ENCODE measurements at regions not wholly inside any gene's neighbourhood (a gene's known extent, or its start where the extent isn't known, plus 50 kb on each side); places are given as distances from the start of the nearest gene placed in this dataset.
"Not testable (repeated sequence)": the region's sequence is repeated elsewhere in the genome, so short reads cannot be mapped to it uniquely, and the experiment has no call there.

GRCh38 chr14:83535444-83535843, 1994.5 kb upstream of the FLRT2 start:
- DNase-seq: no peak

DNA sequence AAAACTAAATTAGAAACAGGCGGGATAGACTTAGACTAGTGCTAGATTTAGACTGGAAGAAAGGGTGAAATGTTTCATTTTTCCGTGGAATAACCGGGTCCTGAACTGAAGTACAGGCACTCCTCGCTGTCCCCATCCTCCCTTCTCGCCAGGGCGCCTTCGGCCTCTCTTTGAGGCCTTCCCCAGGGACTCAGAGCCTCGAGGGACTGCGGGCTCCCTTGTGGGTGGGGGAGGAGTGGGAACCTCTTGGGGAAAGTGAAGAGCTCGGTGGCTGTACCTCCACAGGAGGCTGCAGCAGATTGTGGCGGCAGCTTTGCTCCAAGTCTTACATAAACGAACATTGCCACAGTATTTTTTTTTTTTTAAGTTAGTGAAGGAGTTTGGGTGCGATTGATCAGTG, 1988.8 kb upstream of the FLRT2 start:
- DNase-seq: no peak

DNA sequence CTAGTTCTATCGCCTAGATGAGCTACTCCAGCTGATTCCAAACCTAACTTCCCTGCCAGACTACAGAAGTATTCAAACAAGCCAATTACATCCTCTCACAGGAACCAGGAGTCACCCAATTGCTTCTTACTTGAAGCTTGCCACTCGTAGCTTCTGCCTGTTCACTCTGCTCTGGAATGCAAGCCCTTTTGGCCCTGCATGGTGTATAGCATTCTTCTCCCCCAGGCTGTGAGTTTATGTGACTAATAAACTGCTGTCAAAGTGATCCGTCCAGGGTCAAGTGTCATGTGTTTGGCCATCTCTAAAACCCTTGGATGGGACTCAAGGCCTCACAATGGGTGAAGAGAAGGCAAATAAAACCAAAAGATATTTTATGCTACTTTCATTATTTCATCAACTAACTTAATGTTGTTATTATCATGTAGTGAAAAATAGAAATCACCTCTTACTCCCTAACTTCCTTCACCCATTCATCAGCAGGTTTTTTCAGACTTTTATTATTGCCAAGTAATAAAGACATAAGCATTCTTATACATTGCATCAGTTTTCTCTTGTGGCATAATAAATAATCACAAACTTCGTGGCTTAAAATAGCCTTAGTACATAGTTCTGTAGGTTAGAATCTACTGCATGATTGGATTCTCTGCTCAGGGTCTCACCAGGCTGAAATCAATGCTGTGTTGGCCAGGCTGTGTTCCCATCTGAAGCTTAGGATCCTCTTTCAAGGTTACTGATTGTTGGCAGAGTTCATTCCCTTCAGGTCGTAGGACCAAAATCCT, 1981.7 kb upstream of the FLRT2 start:
- DNase-seq: no peak

- no peak for DNase-seq
These were observed 1973.9 kb upstream of the FLRT2 start for GRCh38 chr14:83556065-83556464.

DNA sequence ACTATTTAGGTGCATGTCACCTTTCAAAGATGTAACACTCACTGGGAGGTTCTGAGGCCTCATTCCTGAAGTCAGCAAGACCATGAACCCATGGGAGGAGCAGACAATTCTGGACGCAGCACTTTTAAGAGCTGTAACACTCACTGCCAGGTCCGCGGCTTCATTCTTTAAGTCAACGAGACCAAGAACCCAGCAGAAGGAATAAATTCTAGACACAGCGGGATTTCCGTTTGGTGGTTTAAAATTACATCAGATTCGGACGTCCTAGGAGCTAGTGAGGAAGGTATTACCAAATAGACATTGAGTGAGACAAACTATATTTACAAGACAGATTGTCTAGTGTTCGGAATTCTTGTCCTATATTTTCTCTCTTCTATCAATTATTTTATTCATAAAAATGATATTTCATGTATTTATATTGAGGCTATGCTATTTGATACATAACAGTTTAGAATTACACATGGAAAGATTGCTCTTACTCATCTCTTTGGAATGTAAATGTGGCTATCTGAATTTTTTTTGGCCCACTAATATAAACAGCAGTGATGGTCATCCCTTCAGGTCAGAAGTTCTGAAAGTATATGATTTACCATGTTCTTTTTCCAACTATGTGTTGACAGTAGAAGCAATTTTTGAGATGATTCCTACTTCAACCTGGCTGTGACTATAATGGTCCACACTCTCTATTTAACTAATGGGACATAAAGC, 1973.0 kb upstream of the FLRT2 start:
- DNase-seq: no peak

DNA sequence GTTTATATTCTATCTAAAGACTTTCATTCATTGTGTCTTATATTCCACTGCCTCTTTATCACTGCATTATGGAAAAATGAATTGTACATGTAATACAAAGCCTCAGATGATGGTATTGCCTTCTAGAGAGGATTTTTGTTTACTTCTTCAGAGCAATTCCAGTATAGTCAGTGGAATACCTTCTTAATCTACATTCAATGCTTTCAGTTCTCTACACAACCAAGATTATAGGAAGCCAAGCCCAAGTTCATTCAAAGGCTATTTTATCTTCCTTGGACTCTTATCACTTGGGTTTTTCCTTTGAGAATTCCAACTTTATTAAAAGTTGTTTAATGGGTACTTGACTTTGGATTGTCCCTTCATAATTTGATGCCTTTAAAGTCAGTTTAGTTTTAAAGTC, 1971.0 kb upstream of the FLRT2 start:
- no peak for DNase-seq

DNA sequence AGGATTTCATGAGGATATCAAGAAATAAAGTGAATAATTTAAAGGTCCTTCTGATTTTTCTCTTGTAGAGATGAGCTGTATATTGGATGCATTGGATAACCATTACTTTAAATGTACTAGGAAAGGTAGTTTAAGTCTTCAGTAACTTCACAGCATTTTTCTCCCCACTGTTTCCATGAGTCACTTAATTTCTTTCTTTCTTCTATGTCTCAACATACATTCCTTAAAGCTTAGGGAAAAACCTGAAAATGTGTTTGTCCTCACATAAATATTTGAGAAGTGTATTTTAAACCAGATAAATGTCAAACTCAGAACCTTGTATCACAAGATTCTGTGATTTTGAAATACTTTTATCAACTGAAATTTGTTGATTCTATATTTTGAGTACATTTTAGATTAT, 1970.2 kb upstream of the FLRT2 start:
- DNase-seq: no peak

- DNase-seq: no peak
These were observed 1968.7 kb upstream of the FLRT2 start for GRCh38 chr14:83561261-83561660.

DNA sequence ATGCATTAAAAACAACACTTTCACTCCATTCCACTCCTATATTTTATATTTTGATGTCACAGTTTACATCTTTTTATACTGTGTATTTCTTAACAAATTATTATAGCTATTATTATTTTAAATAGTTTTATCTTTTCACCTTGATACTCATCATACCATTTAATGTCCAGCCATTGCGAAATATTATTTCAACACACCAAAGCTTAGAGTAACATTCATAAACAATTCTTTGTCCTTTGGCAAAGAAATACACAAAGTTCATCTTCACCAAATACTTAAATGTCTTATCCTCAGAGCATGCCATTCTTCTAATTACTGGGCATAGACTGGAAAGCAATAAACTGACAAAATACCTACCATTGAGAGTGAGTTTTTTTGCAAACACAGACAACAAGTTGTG, 1963.4 kb upstream of the FLRT2 start:
- no peak for DNase-seq

GRCh38 chr14:83568141-83568540, 1961.8 kb upstream of the FLRT2 start:
- DNase-seq: no peak

GRCh38 chr14:83575301-83575700, 1954.6 kb upstream of the FLRT2 start:
- no peak for DNase-seq

- DNase-seq: no peak
These were observed 1946.7 kb upstream of the FLRT2 start for GRCh38 chr14:83583201-83583600.

- no peak for DNase-seq
These were observed 1935.1 kb upstream of the FLRT2 start for GRCh38 chr14:83594874-83595273.

- no peak for DNase-seq
These were observed 1922.3 kb upstream of the FLRT2 start for GRCh38 chr14:83607682-83608081.

- DNase-seq: no peak
These were observed 1918.5 kb upstream of the FLRT2 start for GRCh38 chr14:83611491-83611890.

DNA sequence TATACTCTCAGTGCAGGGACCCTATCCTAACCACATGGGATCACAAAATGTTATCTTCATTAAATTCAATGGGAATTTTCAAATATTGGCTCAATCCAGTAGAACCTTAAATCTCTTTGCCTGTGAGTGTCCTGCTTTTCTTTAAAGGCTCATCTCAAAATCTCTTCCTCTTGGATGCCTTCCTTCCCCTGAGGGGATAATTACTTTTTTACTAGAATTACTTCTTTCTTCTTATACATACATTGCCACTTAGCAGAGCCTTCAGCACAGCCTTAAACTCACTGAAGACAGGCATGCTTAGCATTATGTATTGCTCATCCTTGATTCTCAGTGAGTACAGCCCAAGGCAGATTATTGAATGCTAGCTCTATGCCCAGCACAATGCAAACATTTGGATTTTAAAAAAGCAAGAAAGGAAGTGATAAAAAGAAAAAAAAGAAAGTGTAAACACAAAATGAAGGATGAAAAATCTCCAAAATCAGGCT, 1918.0 kb upstream of the FLRT2 start:
- DNase-seq: no peak

- DNase-seq: no peak
These were observed 1915.0 kb upstream of the FLRT2 start for GRCh38 chr14:83614956-83615355.

DNA sequence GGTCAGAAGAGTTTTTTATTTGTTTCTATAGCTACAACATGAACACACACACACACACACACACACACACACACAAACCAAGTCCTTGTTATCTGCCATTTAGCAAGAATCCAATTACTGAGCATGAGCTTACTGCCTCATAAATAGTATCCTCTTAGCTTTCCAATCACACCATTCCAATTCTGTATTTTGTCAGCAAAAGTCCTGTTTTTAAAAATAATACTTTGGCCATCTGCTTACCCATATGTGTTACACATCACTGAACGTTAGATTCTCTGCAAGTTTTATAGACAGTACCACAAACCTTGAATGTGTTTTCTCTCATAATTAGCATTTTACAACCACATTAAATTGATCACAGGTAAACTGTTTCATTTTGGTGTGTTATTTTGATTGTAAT, 1905.4 kb upstream of the FLRT2 start:
- no peak for DNase-seq

- no peak for DNase-seq
These were observed 1897.6 kb upstream of the FLRT2 start for GRCh38 chr14:83632375-83632774.

GRCh38 chr14:83638748-83639504, 1891.0 kb upstream of the FLRT2 start:
- DNase-seq: no peak

- DNase-seq: not testable (repeated sequence)
These were observed 1890.5 kb upstream of the FLRT2 start for GRCh38 chr14:83639505-83639875.

- no peak for DNase-seq
These were observed 1883.7 kb upstream of the FLRT2 start for GRCh38 chr14:83646228-83646627.

DNA sequence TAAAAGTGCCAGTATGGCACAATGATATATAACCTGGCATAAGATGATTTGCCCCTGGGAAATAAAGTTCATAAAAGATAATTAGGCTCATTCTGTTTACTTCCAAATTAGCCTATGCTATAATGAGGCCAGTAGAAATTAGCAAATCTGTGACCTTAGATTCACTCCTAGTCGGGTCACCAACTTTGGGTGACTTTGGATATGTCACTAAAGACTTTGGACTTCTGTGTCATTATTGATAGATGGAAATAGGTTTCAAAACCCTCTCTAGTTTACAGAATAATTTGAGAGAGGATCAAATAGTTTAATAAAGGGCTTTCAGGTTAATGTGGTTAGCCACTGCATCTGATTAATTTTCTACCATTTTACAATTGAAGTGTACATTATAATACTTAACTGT, 1869.3 kb upstream of the FLRT2 start:
- DNase-seq: no peak

DNA sequence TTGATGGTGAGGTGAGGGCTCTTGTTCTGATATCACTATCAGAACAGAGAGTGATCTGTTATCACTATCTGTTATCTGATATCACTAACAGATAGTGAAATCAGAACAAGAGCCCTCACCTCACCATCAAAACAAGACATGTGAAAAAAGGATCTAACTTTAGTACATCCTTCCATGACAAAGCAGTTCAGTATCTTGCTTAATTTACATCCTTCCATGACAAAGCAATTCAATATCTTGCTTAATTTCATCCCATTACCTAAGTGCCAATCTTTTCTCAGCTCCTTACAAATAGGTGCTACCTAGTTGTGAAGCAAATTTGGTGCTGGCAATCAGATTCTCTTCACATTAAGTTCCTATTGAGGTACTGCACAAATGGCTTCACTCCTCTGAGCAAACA, 1865.6 kb upstream of the FLRT2 start:
- no peak for DNase-seq

Data from CD4-positive, alpha-beta T cell treated with Interleukin-1 beta for 1 hour (primary cell).